NCI-H446 treated with DMSO at 0.1 percent for 48 hours (cell line): ENCODE measurements at regions not wholly inside any gene's neighbourhood (a gene's known extent, or its start where the extent isn't known, plus 50 kb on each side); places are given as distances from the start of the nearest gene placed in this dataset.

ENCODE experiments used
- DNase-seq: peaks from one replicate; lab custom pipeline; 2025; lab: John Stamatoyannopoulos, UW

- no peak for DNase-seq
Observed at GRCh38 chr22:20654343-20655208, 119.3 kb upstream of the SERPIND1 start.

- DNase-seq = no peak
Observed at GRCh38 chr22:20655623-20656022, 118.3 kb upstream of the SERPIND1 start.

- DNase-seq = no peak
Observed at GRCh38 chr22:20656516-20656901, 117.4 kb upstream of the SERPIND1 start.

DNA sequence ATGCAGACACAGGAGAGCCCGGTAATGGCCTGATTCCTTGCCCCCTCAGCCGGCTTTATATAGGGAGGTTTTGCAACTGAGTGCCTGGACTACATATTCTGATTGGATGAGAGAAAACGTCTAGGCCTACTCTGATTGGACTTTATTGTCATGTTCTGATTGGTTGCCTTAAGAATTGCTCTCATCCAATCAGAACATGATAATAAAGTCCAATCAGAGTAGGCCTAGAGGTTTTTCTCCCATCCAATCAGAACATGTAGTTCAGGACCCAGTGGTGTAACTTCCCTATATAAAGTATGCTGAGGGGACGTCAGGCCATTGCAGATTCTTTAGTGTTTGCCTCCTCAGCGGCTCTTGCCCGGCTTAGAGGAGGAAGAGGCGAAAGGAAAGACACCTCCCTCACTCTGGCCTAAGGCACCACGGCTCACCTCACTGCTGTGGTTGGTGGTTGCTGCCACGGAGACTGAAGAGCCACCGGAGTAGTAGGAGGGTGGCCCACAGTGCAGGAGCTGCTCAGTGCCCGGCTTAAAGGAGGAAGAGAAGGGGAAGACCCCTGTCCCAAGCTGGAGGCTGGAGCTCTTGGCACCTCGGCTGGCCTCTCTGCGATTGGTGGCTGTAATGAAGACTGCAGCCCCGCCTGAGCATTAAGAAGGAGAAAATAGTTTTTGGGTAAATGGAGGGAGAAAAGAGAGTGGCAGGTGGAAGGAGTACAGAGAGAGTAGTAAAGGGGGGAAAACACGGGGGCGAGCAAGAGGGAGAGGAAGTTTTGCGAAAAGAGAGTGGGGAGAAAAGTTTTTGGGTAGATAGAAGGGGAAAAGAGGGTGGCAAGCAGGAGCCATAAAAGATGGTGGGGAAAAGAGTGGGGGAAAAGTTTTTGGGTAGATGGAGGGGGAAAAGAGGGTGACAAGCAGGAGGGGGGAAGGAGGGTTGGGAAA lies 116.7 kb upstream of the SERPIND1 start:
- peak; percentile 34 for DNase-seq
